Sigmoid colon (tissue), 3 donors: ENCODE measurements at regions not wholly inside any gene's neighbourhood (a gene's known extent, or its start where the extent isn't known, plus 50 kb on each side); places are given as distances from the start of the nearest gene placed in this dataset.

Experiments used
- POLR2A ChIP-seq, 2 donors: fragments of 450-650 bp; IDR thresholded peaks; one replicate each; pipeline ENCODE4 v1.6.1; 2016; ENCODE audit warnings: antibody characterized with exemption in 2 of 2, mild to moderate bottlenecking in 2 of 2, moderate library complexity in 2 of 2
- TF ChIP-seq, protein P1 (sequence below), 4 experiments: fragments of 450-650 bp in 3 of 4; fragments of 200-600 bp in 1 of 4; IDR thresholded peaks; one replicate each; pipeline ENCODE4 v1.5.1; 2016 to 2019; ENCODE audit warnings: antibody characterized with exemption in 4 of 4, mild to moderate bottlenecking in 3 of 4, moderate library complexity in 2 of 4

DNA sequence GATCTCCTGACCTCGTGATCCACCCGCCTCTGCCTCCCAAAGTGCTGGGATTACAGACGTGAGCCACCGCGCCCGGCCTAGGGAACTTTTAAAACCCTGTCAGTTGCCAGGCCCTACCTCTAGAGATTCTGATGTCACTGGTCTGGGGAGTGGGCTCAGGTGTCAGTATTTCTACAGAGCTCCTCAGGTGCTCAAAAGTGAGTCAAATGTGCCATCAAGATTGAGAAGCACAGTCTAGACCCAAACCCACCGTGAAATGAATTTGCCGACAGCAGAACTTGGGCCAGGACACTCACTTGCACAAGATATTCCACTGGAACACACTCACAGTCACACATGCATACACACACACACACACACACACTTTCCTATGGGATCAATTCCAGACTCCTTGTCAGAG lies 215.5 kb downstream of the RRAGC start:
- TF ChIP-seq, protein P1, sequence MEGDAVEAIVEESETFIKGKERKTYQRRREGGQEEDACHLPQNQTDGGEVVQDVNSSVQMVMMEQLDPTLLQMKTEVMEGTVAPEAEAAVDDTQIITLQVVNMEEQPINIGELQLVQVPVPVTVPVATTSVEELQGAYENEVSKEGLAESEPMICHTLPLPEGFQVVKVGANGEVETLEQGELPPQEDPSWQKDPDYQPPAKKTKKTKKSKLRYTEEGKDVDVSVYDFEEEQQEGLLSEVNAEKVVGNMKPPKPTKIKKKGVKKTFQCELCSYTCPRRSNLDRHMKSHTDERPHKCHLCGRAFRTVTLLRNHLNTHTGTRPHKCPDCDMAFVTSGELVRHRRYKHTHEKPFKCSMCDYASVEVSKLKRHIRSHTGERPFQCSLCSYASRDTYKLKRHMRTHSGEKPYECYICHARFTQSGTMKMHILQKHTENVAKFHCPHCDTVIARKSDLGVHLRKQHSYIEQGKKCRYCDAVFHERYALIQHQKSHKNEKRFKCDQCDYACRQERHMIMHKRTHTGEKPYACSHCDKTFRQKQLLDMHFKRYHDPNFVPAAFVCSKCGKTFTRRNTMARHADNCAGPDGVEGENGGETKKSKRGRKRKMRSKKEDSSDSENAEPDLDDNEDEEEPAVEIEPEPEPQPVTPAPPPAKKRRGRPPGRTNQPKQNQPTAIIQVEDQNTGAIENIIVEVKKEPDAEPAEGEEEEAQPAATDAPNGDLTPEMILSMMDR (IDR thresholded peaks at IDR 0.05), result no peak
- no peak for TF ChIP-seq POLR2A (IDR thresholded peaks at IDR 0.05)
